Neural crest cell (in vitro differentiated cells): ENCODE measurements at regions not wholly inside any gene's neighbourhood (a gene's known extent, or its start where the extent isn't known, plus 50 kb on each side); places are given as distances from the start of the nearest gene placed in this dataset.

ENCODE experiments used
- DNase-seq: peaks from one replicate; pipeline ENCODE4 v3.0.0; 2021; ENCODE audit warnings: low read depth, mixed read lengths, low spot score
- H3K27ac Mint-ChIP-seq: one replicate; pipeline ENCODE4 v1.8.0; 2021; ENCODE audit warnings: mild to moderate bottlenecking, mixed read lengths; ENCODE audit not compliant: unreplicated experiment
- H3K27me3 Mint-ChIP-seq: 2 replicates; pipeline ENCODE4 v1.8.0; 2021; ENCODE audit warnings: low read depth, mild to moderate bottlenecking, mixed read lengths
- H3K36me3 Mint-ChIP-seq: 2 replicates; pipeline ENCODE4 v1.8.0; 2021; ENCODE audit warnings: low read depth, mild to moderate bottlenecking, mixed read lengths
- H3K4me1 Mint-ChIP-seq: 2 replicates; pipeline ENCODE4 v1.8.0; 2021; ENCODE audit warnings: mixed read lengths
- H3K4me3 Mint-ChIP-seq: one replicate; pipeline ENCODE4 v1.8.0; 2021; ENCODE audit warnings: mild to moderate bottlenecking, mixed read lengths
- H3K9me3 Mint-ChIP-seq: 2 replicates; pipeline ENCODE4 v1.8.0; 2021; ENCODE audit warnings: mixed read lengths
- TF ChIP-seq, protein P1 (sequence below): fragments of 200-600 bp; sonication (generic); conservative IDR thresholded peaks from 2 replicates; pipeline ENCODE4 v1.5.0; 2021; ENCODE audit warnings: antibody characterized with exemption, mild to moderate bottlenecking

DNA sequence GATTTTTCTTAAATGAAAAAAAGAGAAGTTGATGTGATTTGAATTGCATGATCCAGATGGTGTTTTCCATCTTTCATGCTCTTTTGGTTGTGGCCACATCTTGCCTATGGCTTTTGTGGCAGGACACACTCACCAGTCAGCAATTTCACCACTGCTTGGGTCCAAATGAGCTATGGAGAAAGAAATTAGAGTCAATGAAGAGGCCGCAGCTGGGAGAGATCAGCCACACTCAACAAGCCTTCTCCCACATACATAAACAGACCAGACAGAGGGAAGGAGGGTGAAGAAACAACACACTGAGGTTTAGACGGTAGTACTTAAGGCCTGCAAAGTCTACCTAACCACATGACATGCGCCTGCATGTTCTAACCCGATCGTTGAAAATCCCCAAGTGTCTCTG is 110.7 kb upstream of the CDIN1 start:
- Mint-ChIP-seq H3K27me3 (no peaks in the 10 kb centered on the region), H3K27ac (no peak overlapping the region)
- TF ChIP-seq, protein P1, sequence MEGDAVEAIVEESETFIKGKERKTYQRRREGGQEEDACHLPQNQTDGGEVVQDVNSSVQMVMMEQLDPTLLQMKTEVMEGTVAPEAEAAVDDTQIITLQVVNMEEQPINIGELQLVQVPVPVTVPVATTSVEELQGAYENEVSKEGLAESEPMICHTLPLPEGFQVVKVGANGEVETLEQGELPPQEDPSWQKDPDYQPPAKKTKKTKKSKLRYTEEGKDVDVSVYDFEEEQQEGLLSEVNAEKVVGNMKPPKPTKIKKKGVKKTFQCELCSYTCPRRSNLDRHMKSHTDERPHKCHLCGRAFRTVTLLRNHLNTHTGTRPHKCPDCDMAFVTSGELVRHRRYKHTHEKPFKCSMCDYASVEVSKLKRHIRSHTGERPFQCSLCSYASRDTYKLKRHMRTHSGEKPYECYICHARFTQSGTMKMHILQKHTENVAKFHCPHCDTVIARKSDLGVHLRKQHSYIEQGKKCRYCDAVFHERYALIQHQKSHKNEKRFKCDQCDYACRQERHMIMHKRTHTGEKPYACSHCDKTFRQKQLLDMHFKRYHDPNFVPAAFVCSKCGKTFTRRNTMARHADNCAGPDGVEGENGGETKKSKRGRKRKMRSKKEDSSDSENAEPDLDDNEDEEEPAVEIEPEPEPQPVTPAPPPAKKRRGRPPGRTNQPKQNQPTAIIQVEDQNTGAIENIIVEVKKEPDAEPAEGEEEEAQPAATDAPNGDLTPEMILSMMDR: no peak

GRCh38 chr15:36469311-36469966 is 110.0 kb upstream of the CDIN1 start:
- Mint-ChIP-seq H3K4me3 (no peak overlapping the region), H3K36me3 (no peaks in the 10 kb centered on the region), H3K27me3 (no peaks in the 10 kb centered on the region), H3K4me1 (peaks cover 7% of the 10 kb centered on the region), H3K27ac (no peak overlapping the region), H3K9me3 (peaks cover 3% of the 10 kb centered on the region)
- TF ChIP-seq, protein P1: no peak
- DNase-seq: no peak

More for the DNA sequence above, 110.7 kb upstream of the CDIN1 start:
- Mint-ChIP-seq H3K36me3 (no peaks in the 10 kb centered on the region), H3K9me3 (peaks cover 3% of the 10 kb centered on the region), H3K4me1 (peaks cover 7% of the 10 kb centered on the region), H3K4me3 (no peak overlapping the region)
- no peak for DNase-seq

DNA sequence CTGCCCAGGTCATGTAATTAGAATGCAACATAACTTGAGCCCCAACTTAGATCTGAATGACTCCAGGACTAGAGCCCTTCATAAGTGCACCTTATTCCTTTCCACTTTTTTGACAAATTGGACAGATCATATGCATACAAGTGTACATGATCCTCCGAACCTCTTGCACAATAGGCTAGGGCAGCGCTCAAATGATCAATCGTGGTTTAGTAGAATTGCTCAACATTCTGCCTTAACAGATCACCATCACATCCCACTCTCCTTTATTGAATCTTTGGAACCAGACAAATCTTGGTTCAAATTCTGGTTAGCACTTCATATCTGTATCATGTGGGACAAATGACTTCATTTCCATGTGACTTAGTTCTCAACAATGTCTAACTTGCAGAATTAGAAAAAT is 106.8 kb upstream of the CDIN1 start:
- H3K4me3 Mint-ChIP-seq: no peak overlapping the region
- no peaks in the 10 kb centered on the region for H3K36me3 Mint-ChIP-seq
- H3K27ac Mint-ChIP-seq: no peak overlapping the region

GRCh38 chr15:36478561-36478960 is 100.9 kb upstream of the CDIN1 start:
- Mint-ChIP-seq H3K27me3 (no peaks in the 10 kb centered on the region), H3K27ac (no peak overlapping the region), H3K36me3 (no peaks in the 10 kb centered on the region), H3K9me3 (peaks cover 2% of the 10 kb centered on the region), H3K4me3 (no peak overlapping the region), H3K4me1 (peaks cover 9% of the 10 kb centered on the region)
- DNase-seq: no peak
- TF ChIP-seq, protein P1: no peak

More for the DNA sequence above, 106.8 kb upstream of the CDIN1 start:
- Mint-ChIP-seq H3K9me3 (no peaks in the 10 kb centered on the region), H3K4me1 (peaks cover 7% of the 10 kb centered on the region), H3K27me3 (no peaks in the 10 kb centered on the region)
- DNase-seq: no peak
- TF ChIP-seq, protein P1: no peak

DNA sequence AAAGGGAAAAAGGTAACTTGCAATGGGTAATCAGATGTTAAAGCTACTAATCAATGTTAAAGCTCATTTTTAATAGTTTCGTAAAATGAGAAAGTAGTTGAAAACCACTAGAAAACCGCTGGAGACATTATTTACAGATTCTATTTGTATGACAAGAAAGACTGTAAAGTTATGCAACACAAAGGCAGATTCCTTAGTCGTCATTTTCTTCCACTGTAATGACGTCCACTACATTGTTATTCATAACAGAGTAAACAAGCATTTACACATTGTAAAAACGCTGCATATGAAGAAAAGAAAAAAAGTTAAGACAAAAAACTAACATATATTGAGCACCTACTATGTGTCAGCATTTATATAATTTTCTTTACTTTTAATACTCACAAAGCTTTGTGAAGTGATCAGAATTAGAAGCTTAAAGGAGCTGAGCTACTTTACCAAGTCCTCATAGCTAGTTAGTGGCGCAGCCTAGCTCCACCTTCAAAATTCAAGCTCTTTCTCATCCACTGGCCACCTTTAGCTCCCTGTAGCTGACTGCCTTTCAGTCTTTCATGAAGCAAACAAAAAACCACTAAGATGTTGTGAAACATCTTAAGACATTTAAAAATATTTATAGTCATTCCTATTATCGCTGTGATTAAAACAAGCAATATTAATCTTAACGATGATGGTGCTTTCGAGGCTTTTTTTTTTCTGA is 100.1 kb upstream of the CDIN1 start:
- no peak overlapping the region for H3K4me3 Mint-ChIP-seq
- no peaks in the 10 kb centered on the region for H3K27me3 Mint-ChIP-seq
- H3K27ac Mint-ChIP-seq: no peak overlapping the region

More for the DNA sequence above, 100.1 kb upstream of the CDIN1 start:
- Mint-ChIP-seq H3K4me1 (peaks cover 9% of the 10 kb centered on the region), H3K36me3 (no peaks in the 10 kb centered on the region), H3K9me3 (peaks cover 2% of the 10 kb centered on the region)
- TF ChIP-seq, protein P1: no peak
- DNase-seq: no peak
